IMR-90 (cell line): ENCODE measurements at regions not wholly inside any gene's neighbourhood (a gene's known extent, or its start where the extent isn't known, plus 50 kb on each side); places are given as distances from the start of the nearest gene placed in this dataset.

Experiments
- CTCF ChIP-seq: conservative IDR thresholded peaks from 2 replicates; pipeline ENCODE4 v1.5.1; 2012; ENCODE audit warnings: mild to moderate bottlenecking, low read depth, low read length, improper control_type of control experiment
- ELK1 ChIP-seq: fragments of 150-350 bp; IDR thresholded peaks from 2 replicates; pipeline ENCODE4 v1.6.1; 2016; ENCODE audit warnings: low read depth, mild to moderate bottlenecking, low read length, moderate library complexity, borderline replicate concordance
- MAFK ChIP-seq: IDR thresholded peaks from 2 replicates; pipeline ENCODE4 v1.6.1; 2012; ENCODE audit warnings: low read depth, low read length, improper control_type of control experiment
- POLR2A ChIP-seq: IDR thresholded peaks from 2 replicates; pipeline ENCODE4 v1.6.1; 2012; ENCODE audit warnings: mild to moderate bottlenecking, low read depth, low read length

GRCh38 chr5:93076096-93076495 is 504.9 kb downstream of the NR2F1-AS1 start:
- no peak for TF ChIP-seq CTCF
- TF ChIP-seq MAFK: no peak
- no peak for TF ChIP-seq ELK1
- no peak for TF ChIP-seq POLR2A
